Esophagus squamous epithelium (tissue), 5 donors: ENCODE measurements at regions not wholly inside any gene's neighbourhood (a gene's known extent, or its start where the extent isn't known, plus 50 kb on each side); places are given as distances from the start of the nearest gene placed in this dataset.

Experiments used
- DNase-seq: peaks from one replicate; lab custom pipeline; 2025; lab: John Stamatoyannopoulos, UW
- H3K27ac ChIP-seq, 4 donors: fragments of 200-600 bp; sonication (generic); one replicate each; pipeline ENCODE4 v1.5.1; 2016 to 2019; ENCODE audit warnings: mild to moderate bottlenecking in 1 of 4
- H3K27me3 ChIP-seq, 4 donors: fragments of 200-600 bp; sonication (generic); 1 replicate in 3 of 4; 2 replicates in 1 of 4; pipeline versions ENCODE4 v1.5.1 to v1.6.0; 2017 to 2021; ENCODE audit warnings: antibody characterized with exemption in 1 of 4
- H3K36me3 ChIP-seq, 3 donors: fragments of 200-600 bp; sonication (generic); one replicate each; pipeline ENCODE4 v1.5.1; 2016 to 2019
- H3K4me1 ChIP-seq, 3 donors: fragments of 200-600 bp; sonication (generic); one replicate each; pipeline ENCODE4 v1.5.1; 2017 to 2019
- H3K4me3 ChIP-seq, 4 donors: fragments of 200-600 bp; sonication (generic); 1 replicate in 3 of 4; 2 replicates in 1 of 4; pipeline ENCODE4 v1.5.1; 2016 to 2019; ENCODE audit warnings: mild to moderate bottlenecking in 2 of 4, moderate library complexity in 1 of 4
- H3K9me3 ChIP-seq, 3 donors: fragments of 200-600 bp; sonication (generic); one replicate each; pipeline ENCODE4 v1.5.1; 2016 to 2019
- POLR2A ChIP-seq, 4 donors: fragments of 450-650 bp; IDR thresholded peaks; one replicate each; pipeline ENCODE4 v1.6.1; 2017; ENCODE audit warnings: antibody characterized with exemption in 4 of 4, mild to moderate bottlenecking in 4 of 4, moderate library complexity in 3 of 4
- WGBS, 2 donors: methylation state at CpG; one replicate each; pipeline ENCODE4 v1.1.5; 2018; 5-methylcytosine and 5-hydroxymethylcytosine counted together
- intact Hi-C: fragments of 100-400 bp; cut with DNase I; formaldehyde crosslinking; loops from one replicate; pipeline ENCODE4 v1.15.0; 2022
- TF ChIP-seq, protein P1 (sequence below), 6 experiments: fragments of 450-650 bp in 4 of 6; fragments of 200-600 bp in 2 of 6; sonication (generic) in 2 of 6; IDR thresholded peaks; one replicate each; pipeline ENCODE4 v1.5.1; 2016 to 2019; ENCODE audit warnings: antibody characterized with exemption in 6 of 6, mild to moderate bottlenecking in 4 of 6, moderate library complexity in 4 of 6
- donor health status: DM: yes; HTN: yes; CAD: no.

DNA sequence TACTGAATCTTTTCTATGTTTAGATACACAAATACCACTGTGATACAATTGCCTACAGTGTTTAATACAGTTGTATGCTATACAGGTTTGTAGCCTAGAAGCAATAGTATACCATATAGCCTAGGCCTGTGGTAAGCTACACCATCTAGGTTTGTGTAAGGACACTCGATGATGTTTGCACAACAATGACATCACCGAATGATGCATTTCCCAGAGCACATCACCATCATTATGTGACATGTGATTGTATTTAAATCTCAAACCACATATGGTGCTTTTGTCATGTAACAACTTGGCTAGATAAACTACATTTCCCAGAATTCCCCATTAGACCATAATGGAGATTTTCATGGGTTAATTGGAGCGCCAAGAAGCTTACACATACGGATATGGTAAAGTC, 128.4 kb upstream of the CPNE8 start:
- H3K4me1 ChIP-seq, result no peaks in the 10 kb centered on the region
- 80 to 81% methylated on average over 4 of the region's 4 CpGs for WGBS, 2 donors

DNA sequence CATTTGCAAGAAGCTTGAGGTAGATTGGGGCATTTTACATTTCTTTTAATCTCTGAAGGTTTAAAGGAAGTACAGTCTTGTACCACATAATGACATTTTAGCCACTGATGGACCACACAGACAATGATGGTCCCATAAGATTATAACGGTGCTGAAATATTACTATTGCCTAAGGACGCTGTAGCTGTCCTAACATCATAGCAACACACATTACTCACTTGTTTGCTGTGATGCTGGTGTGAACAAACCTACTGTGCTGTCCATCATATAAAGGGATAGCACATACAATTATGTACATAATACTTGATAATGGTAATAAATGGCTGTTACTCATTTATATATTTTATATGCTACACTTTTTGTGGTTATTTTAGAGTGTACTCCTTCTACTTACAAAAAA, 127.1 kb upstream of the CPNE8 start:
- intact Hi-C loops, result no loop called here
- no peak overlapping the region for H3K27ac ChIP-seq
- no peaks in the 10 kb centered on the region for H3K9me3 ChIP-seq
- no peaks in the 10 kb centered on the region for H3K36me3 ChIP-seq
- H3K4me1 ChIP-seq, result no peaks in the 10 kb centered on the region
- H3K4me3 ChIP-seq, result no peak overlapping the region
- TF ChIP-seq, protein P1, sequence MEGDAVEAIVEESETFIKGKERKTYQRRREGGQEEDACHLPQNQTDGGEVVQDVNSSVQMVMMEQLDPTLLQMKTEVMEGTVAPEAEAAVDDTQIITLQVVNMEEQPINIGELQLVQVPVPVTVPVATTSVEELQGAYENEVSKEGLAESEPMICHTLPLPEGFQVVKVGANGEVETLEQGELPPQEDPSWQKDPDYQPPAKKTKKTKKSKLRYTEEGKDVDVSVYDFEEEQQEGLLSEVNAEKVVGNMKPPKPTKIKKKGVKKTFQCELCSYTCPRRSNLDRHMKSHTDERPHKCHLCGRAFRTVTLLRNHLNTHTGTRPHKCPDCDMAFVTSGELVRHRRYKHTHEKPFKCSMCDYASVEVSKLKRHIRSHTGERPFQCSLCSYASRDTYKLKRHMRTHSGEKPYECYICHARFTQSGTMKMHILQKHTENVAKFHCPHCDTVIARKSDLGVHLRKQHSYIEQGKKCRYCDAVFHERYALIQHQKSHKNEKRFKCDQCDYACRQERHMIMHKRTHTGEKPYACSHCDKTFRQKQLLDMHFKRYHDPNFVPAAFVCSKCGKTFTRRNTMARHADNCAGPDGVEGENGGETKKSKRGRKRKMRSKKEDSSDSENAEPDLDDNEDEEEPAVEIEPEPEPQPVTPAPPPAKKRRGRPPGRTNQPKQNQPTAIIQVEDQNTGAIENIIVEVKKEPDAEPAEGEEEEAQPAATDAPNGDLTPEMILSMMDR (IDR thresholded peaks at IDR 0.05), result no peak
- TF ChIP-seq POLR2A (IDR thresholded peaks at IDR 0.05), result no peak
- 62 to 68% methylated on average over 2 of the region's 2 CpGs for WGBS, 2 donors
- no peaks in the 10 kb centered on the region for H3K27me3 ChIP-seq
- DNase-seq, result no peak

More for the DNA sequence above, 128.4 kb upstream of the CPNE8 start:
- TF ChIP-seq POLR2A (IDR thresholded peaks at IDR 0.05), result no peak
- TF ChIP-seq, protein P1 (IDR thresholded peaks at IDR 0.05), result no peak
- no peak overlapping the region for H3K27ac ChIP-seq
- no peaks in the 10 kb centered on the region for H3K9me3 ChIP-seq
- no peaks in the 10 kb centered on the region for H3K27me3 ChIP-seq
- H3K4me3 ChIP-seq, result no peak overlapping the region
- no peaks in the 10 kb centered on the region for H3K36me3 ChIP-seq
- intact Hi-C loops, result no loop called here
- no peak for DNase-seq

DNA sequence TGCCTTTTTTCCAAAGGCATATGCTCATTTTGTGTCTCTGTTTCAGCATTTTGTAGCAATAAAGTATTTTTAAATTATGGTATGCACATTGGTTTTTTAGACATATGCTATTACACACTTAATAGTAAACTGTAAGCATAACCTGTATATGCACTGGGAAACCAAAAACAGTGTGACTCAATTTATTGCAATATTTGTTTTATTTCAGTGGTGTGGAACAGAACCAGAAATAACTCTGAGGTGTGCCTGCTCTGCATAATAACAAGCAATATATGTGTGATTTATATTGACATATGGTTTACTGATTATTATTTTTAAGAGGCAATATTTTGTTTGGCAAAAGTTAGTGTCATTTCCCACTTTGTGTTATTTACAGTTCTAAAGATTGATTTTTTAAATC, 126.6 kb upstream of the CPNE8 start:
- intact Hi-C loops, result no loop called here
- Histone ChIP-seq H3K4me1 (no peaks in the 10 kb centered on the region), H3K27me3 (no peaks in the 10 kb centered on the region), H3K4me3 (no peak overlapping the region), H3K27ac (no peak overlapping the region), H3K36me3 (no peaks in the 10 kb centered on the region), H3K9me3 (no peaks in the 10 kb centered on the region)
- TF ChIP-seq, protein P1 (IDR thresholded peaks at IDR 0.05), result no peak
- no peak for TF ChIP-seq POLR2A (IDR thresholded peaks at IDR 0.05)
- no peak for DNase-seq

DNA sequence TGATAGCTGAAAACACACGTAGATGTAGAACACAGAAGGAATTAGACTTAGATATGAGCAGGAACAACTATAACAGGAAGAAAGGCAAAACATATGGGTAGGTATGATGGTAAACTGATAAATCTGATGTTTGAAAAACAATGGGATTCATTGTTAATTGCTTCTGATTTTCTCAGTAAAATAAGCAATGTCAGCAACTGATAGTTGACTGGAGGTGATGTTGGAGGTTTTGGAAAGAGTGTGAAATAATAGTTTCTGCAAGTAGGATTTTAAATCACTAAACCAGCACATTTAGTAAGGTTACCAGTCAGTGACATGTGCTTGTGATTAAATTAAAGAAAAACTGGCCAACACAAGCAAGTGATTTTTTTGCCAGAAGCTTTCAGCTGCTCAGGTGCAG, 123.0 kb upstream of the CPNE8 start:
- Histone ChIP-seq H3K9me3 (no peaks in the 10 kb centered on the region), H3K4me3 (no peak overlapping the region), H3K4me1 (no peaks in the 10 kb centered on the region), H3K27me3 (no peaks in the 10 kb centered on the region), H3K27ac (no peak overlapping the region), H3K36me3 (no peaks in the 10 kb centered on the region)
- WGBS, 2 donors, result 72 to 76% methylated on average over 1 of the region's 1 CpG
- no peak for DNase-seq
- TF ChIP-seq, protein P1 (IDR thresholded peaks at IDR 0.05), result no peak
- TF ChIP-seq POLR2A (IDR thresholded peaks at IDR 0.05), result no peak
- intact Hi-C loops, result no loop called here

DNA sequence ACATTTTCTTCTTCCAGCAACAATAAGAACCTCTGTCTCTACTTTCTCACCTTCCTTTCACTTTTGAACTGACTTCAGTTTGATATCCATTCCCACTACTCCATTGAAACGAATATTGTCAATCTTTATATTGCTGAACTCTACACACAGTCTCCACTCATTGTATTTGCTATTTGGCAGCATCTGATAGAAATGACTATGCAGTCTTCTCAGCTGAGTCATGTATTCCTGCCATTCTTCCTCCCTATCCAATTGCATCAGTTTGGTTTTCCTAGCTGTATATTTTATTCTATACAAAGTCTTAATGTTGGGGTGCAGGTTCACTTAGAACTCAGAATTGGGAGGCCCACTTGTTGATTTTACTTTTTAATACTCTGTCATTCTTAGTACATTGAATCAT, 107.5 kb upstream of the CPNE8 start:
- no peaks in the 10 kb centered on the region for H3K27me3 ChIP-seq
- no peak for DNase-seq
- no peaks in the 10 kb centered on the region for H3K4me1 ChIP-seq
- WGBS, 2 donors, result 46 to 47% methylated on average over 1 of the region's 1 CpG
- no peaks in the 10 kb centered on the region for H3K36me3 ChIP-seq
- TF ChIP-seq, protein P1 (IDR thresholded peaks at IDR 0.05), result no peak
- no peak for TF ChIP-seq POLR2A (IDR thresholded peaks at IDR 0.05)
- no peak overlapping the region for H3K4me3 ChIP-seq
- no peak overlapping the region for H3K27ac ChIP-seq
- intact Hi-C loops, result no loop called here
- H3K9me3 ChIP-seq, result no peaks in the 10 kb centered on the region
